ENCODE measurements at regions not wholly inside any gene's neighbourhood (a gene's known extent, or its start where the extent isn't known, plus 50 kb on each side); places are given as distances from the start of the nearest gene placed in this dataset.

DNA sequence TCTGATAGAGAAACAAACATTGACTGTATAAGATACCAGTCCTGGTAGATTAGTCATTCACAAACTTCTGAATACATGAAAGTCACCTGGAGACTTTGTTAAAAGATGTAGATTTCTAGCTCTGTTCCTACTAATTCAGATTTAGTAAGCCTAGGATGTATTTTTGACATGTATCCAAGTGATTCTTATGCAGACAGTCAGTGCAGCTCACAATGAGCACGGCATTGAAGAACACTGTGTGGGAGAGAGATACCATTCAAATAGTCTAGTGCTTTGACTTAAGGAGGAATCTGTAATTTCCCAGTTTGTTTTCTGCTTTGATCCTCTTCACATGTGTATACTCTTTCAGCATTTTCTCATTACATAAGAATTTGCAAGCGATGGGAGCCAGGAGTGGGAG lies 68.7 kb upstream of the STXBP6 start:
- no peaks in the 10 kb centered on the region for H3K9me2 ChIP-seq (ENCODE audit: insufficient read depth, low read length)
- H3K27ac ChIP-seq (ENCODE audit: low read length) = no peak overlapping the region
- H2AFZ ChIP-seq (ENCODE audit: low read depth, low read length) = no peak overlapping the region
- no peak overlapping the region for H3K9ac ChIP-seq (ENCODE audit: low read length)
- no peak overlapping the region for H3K4me2 ChIP-seq (ENCODE audit: low read length)
- no peaks in the 10 kb centered on the region for H3F3A ChIP-seq (ENCODE audit: insufficient read depth, low read length, poor library complexity, severe bottlenecking)
- no peaks in the 10 kb centered on the region for H3K79me2 ChIP-seq (replicated peaks; ENCODE audit: insufficient read depth, low read length)
- H3K27me3 ChIP-seq (ENCODE audit: insufficient read depth, low read depth, low read length) = no peaks in the 10 kb centered on the region
- TF ChIP-seq SMC3 (conservative IDR thresholded peaks at IDR 0.05; ENCODE audit: poor library complexity) = no peak
- TF ChIP-seq TAF1 (IDR thresholded peaks at IDR 0.05; ENCODE audit: low read depth) = no peak
- no peak for TF ChIP-seq REST (IDR thresholded peaks at IDR 0.05; ENCODE audit: borderline replicate concordance)
- TF ChIP-seq POLR2AphosphoS5 (IDR thresholded peaks at IDR 0.05) = no peak
- no peaks in the 10 kb centered on the region for H4K20me1 ChIP-seq (ENCODE audit: insufficient read depth)
- H3K4me3 ChIP-seq (ENCODE audit: low read length) = no peak overlapping the region
- H3K36me3 ChIP-seq (ENCODE audit: insufficient read depth, low read length) = no peaks in the 10 kb centered on the region
- no peaks in the 10 kb centered on the region for H3K9me3 ChIP-seq (ENCODE audit: low read length)

DNA sequence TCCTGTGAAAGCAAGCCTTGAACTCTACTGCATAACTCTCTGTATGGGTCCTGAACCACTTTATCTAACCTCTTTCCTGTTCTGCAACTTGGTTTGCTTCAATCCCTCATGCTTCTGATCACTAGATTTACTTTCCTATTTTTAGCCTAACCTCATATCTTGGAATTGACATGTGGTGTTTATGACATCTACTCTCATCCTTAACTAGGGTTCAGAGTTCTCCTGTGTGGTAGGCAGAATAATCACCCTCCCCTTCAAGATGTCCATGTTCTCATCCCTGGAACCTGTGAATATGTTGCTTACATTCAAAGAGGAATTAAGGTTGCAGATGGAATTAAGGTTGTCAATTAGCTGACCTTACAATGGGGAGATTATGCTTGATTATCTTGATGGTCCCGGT lies 67.4 kb upstream of the STXBP6 start:
- no peak overlapping the region for H2AFZ ChIP-seq (ENCODE audit: low read depth, low read length)

More for the DNA sequence above, 67.4 kb upstream of the STXBP6 start:
- H3K4me3 ChIP-seq (ENCODE audit: low read length) = no peak overlapping the region
- no peak overlapping the region for H3K27ac ChIP-seq (ENCODE audit: low read length)
- no peaks in the 10 kb centered on the region for H3K27me3 ChIP-seq (ENCODE audit: insufficient read depth, low read depth, low read length)
- H3K9me2 ChIP-seq (ENCODE audit: insufficient read depth, low read length) = no peaks in the 10 kb centered on the region
- no peaks in the 10 kb centered on the region for H3K9me3 ChIP-seq (ENCODE audit: low read length)
- no peak overlapping the region for H3K9ac ChIP-seq (ENCODE audit: low read length)
- H3F3A ChIP-seq (ENCODE audit: insufficient read depth, low read length, poor library complexity, severe bottlenecking) = no peaks in the 10 kb centered on the region
- no peak for TF ChIP-seq POLR2AphosphoS5 (IDR thresholded peaks at IDR 0.05)
- TF ChIP-seq TAF1 (IDR thresholded peaks at IDR 0.05; ENCODE audit: low read depth) = no peak
- TF ChIP-seq CTCF (IDR thresholded peaks at IDR 0.05; ENCODE audit: poor library complexity, severe bottlenecking) = no peak
- no peak for TF ChIP-seq REST (IDR thresholded peaks at IDR 0.05; ENCODE audit: borderline replicate concordance)
- TF ChIP-seq EZH2 (IDR thresholded peaks at IDR 0.05; ENCODE audit: borderline replicate concordance, insufficient read depth, low read length, poor library complexity, severe bottlenecking) = no peak
- TF ChIP-seq RAD21 (conservative IDR thresholded peaks at IDR 0.05) = no peak
- TF ChIP-seq EP300 (conservative IDR thresholded peaks at IDR 0.05; ENCODE audit: poor library complexity, severe bottlenecking) = no peak
- no peak for TF ChIP-seq SMC3 (conservative IDR thresholded peaks at IDR 0.05; ENCODE audit: poor library complexity)
- TF ChIP-seq MXI1 (conservative IDR thresholded peaks at IDR 0.05; ENCODE audit: poor library complexity, severe bottlenecking) = no peak
- no peaks in the 10 kb centered on the region for H4K20me1 ChIP-seq (ENCODE audit: insufficient read depth)
- no peak overlapping the region for H3K4me2 ChIP-seq (ENCODE audit: low read length)
- no peaks in the 10 kb centered on the region for H3K79me2 ChIP-seq (replicated peaks; ENCODE audit: insufficient read depth, low read length)
- no peaks in the 10 kb centered on the region for H3K36me3 ChIP-seq (ENCODE audit: insufficient read depth, low read length)
